ENCODE measurements at regions not wholly inside any gene's neighbourhood (a gene's known extent, or its start where the extent isn't known, plus 50 kb on each side); places are given as distances from the start of the nearest gene placed in this dataset.

GRCh38 chr1:208499026-208499425 lies 254.8 kb upstream of the PLXNA2 start:
- TF ChIP-seq, protein P1, sequence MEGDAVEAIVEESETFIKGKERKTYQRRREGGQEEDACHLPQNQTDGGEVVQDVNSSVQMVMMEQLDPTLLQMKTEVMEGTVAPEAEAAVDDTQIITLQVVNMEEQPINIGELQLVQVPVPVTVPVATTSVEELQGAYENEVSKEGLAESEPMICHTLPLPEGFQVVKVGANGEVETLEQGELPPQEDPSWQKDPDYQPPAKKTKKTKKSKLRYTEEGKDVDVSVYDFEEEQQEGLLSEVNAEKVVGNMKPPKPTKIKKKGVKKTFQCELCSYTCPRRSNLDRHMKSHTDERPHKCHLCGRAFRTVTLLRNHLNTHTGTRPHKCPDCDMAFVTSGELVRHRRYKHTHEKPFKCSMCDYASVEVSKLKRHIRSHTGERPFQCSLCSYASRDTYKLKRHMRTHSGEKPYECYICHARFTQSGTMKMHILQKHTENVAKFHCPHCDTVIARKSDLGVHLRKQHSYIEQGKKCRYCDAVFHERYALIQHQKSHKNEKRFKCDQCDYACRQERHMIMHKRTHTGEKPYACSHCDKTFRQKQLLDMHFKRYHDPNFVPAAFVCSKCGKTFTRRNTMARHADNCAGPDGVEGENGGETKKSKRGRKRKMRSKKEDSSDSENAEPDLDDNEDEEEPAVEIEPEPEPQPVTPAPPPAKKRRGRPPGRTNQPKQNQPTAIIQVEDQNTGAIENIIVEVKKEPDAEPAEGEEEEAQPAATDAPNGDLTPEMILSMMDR (IDR thresholded peaks at IDR 0.05): no peak
- TF ChIP-seq POLR2A (IDR thresholded peaks at IDR 0.05): no peak
